Esophagus muscularis mucosa (tissue), 4 donors: ENCODE measurements at regions not wholly inside any gene's neighbourhood (a gene's known extent, or its start where the extent isn't known, plus 50 kb on each side); places are given as distances from the start of the nearest gene placed in this dataset.

Experiments used
- CTCF ChIP-seq, 3 experiments: fragments of 200-600 bp in 2 of 3; fragments of 450-650 bp in 1 of 3; sonication (generic) in 2 of 3; IDR thresholded peaks; one replicate each; pipeline ENCODE4 v1.5.1; 2017 to 2019; ENCODE audit warnings: antibody characterized with exemption in 3 of 3, mild to moderate bottlenecking in 2 of 3, moderate library complexity in 1 of 3
- EP300 ChIP-seq: sonication (generic); formaldehyde crosslinking; IDR thresholded peaks from one replicate; pipeline ENCODE4 v1.6.1; 2017; ENCODE audit warnings: antibody characterized with exemption
- POLR2A ChIP-seq: fragments of 450-650 bp; IDR thresholded peaks from one replicate; pipeline ENCODE4 v1.6.1; 2017; ENCODE audit warnings: antibody characterized with exemption, moderate library complexity, mild to moderate bottlenecking, low read depth
- POLR2AphosphoS5 ChIP-seq, 2 donors: sonication (generic); formaldehyde crosslinking; IDR thresholded peaks; one replicate each; pipeline ENCODE4 v1.6.1; 2017; ENCODE audit warnings: antibody characterized with exemption in 2 of 2

GRCh38 chr2:161017780-161018470 lies 142.3 kb upstream of the TANK start:
- TF ChIP-seq CTCF (IDR thresholded peaks at IDR 0.05) (no peak), POLR2A (no peak), POLR2AphosphoS5 (IDR thresholded peaks at IDR 0.05) (no peak), EP300 (no peak)
